A549 (cell line): ENCODE measurements at regions not wholly inside any gene's neighbourhood (a gene's known extent, or its start where the extent isn't known, plus 50 kb on each side); places are given as distances from the start of the nearest gene placed in this dataset.

Source experiments
- ATAC-seq, 2 experiments: fragments of 200-7000 bp in 1 of 2; fragments of >200 bp in 1 of 2; cut with Nextera tagmentation in 1 of 2; cut with Tn5 transposase in 1 of 2; 3 replicates each; pipeline versions ENCODE4 v1.8.0 to v1.9.1; 2018 to 2020; ENCODE audit warnings: mild to moderate bottlenecking in 1 of 2, moderate library complexity in 1 of 2
- CTCF ChIA-PET: fragments of 300-600 bp; sonication (Branson Sonifier 250); formaldehyde crosslinking; extraction: SDS; loops from one replicate; lab custom pipeline; 2021; ENCODE audit warnings: antibody characterized with exemption, inconsistent platforms; lab: Yijun Ruan, JAX
- POLR2A ChIA-PET: fragments of 350-600 bp; formaldehyde crosslinking; extraction: SDS; loops from one replicate; lab custom pipeline; 2021; ENCODE audit warnings: antibody characterized with exemption, inconsistent platforms; lab: Yijun Ruan, JAX
- DNase-seq, 2 experiments: peaks; one replicate each; pipeline versions ENCODE4 v3.0.0 to v3.0.0-alpha.2; 2011 to 2016; ENCODE audit warnings: low read depth in 1 of 2, low spot score in 1 of 2
- FAIRE-seq: peaks from 2 replicates; lab custom pipeline; 2011; peaks lifted over from hg19 to GRCh38; lab: Jason Lieb, UNC
- H3K27ac ChIP-seq, 2 experiments: fragments of >200 bp; sonication (Bioruptor Twin); formaldehyde crosslinking; 3 replicates each; pipeline ENCODE4 v1.5.1; 2016 to 2017
- H3K4me1 ChIP-seq: fragments of >200 bp; sonication (Bioruptor Twin); formaldehyde crosslinking; 3 replicates; pipeline ENCODE4 v1.6.1; 2016
- H3K4me2 ChIP-seq: fragments of >200 bp; sonication (Bioruptor Twin); formaldehyde crosslinking; 3 replicates; pipeline ENCODE4 v1.6.1; 2016
- H3K4me3 ChIP-seq: fragments of >200 bp; sonication (Bioruptor Twin); formaldehyde crosslinking; 3 replicates; pipeline ENCODE4 v1.5.1; 2016
- H3K9me3 ChIP-seq: fragments of >200 bp; sonication (Bioruptor Twin); formaldehyde crosslinking; 3 replicates; pipeline ENCODE4 v1.6.1; 2016
- BHLHE40 ChIP-seq: IDR thresholded peaks from 2 replicates; pipeline ENCODE4 v1.6.1; 2012; ENCODE audit warnings: low read depth, low read length, inconsistent platforms
- CBX2 ChIP-seq: fragments of 200-600 bp; sonication (generic); IDR thresholded peaks from 2 replicates; pipeline ENCODE4 v1.6.1; 2016; ENCODE audit warnings: low read depth, mild to moderate bottlenecking, borderline replicate concordance
- CEBPB ChIP-seq, 2 experiments: fragments of >200 bp in 1 of 2; sonication (Bioruptor Twin) in 1 of 2; formaldehyde crosslinking in 1 of 2; IDR thresholded peaks; 2 replicates each; pipeline ENCODE4 v1.6.1; 2012 to 2016
- CHD4 ChIP-seq: fragments of 200-600 bp; sonication (generic); IDR thresholded peaks from 2 replicates; pipeline ENCODE4 v1.6.1; 2016; ENCODE audit warnings: antibody characterized with exemption, mild to moderate bottlenecking, borderline replicate concordance
- FOSB ChIP-seq: fragments of 250-450 bp; sonication (Bioruptor Pico); IDR thresholded peaks from 2 replicates; pipeline ENCODE4 v1.5.0; 2020; ENCODE audit warnings: mild to moderate bottlenecking, moderate library complexity
- HDAC2 ChIP-seq: fragments of 200-600 bp; sonication (generic); IDR thresholded peaks from 2 replicates; pipeline ENCODE4 v1.6.1; 2016
- HEYL ChIP-seq: fragments of 250-450 bp; sonication (Bioruptor Pico); IDR thresholded peaks from 2 replicates; pipeline ENCODE4 v1.8.0; 2021; ENCODE audit warnings: mild to moderate bottlenecking, moderate library complexity
- HOXB13 ChIP-seq: fragments of 250-450 bp; sonication (Bioruptor Pico); IDR thresholded peaks from 2 replicates; pipeline ENCODE4 v1.5.0; 2020; ENCODE audit warnings: low read depth, mild to moderate bottlenecking, moderate library complexity
- HOXB5 ChIP-seq: fragments of 250-450 bp; sonication (Bioruptor Pico); IDR thresholded peaks from 2 replicates; pipeline ENCODE4 v1.5.0; 2020; ENCODE audit warnings: mild to moderate bottlenecking, moderate library complexity
- KDM1A ChIP-seq: fragments of 200-600 bp; sonication (generic); IDR thresholded peaks from 2 replicates; pipeline ENCODE4 v1.6.1; 2016; ENCODE audit warnings: low read depth, mild to moderate bottlenecking
- KDM5A ChIP-seq: fragments of 200-600 bp; sonication (generic); IDR thresholded peaks from 2 replicates; pipeline ENCODE4 v1.6.1; 2016; ENCODE audit warnings: antibody characterized with exemption, mild to moderate bottlenecking
- NPAS2 ChIP-seq: fragments of 250-450 bp; sonication (Bioruptor Pico); IDR thresholded peaks from 2 replicates; pipeline ENCODE4 v1.8.0; 2022; ENCODE audit warnings: mild to moderate bottlenecking, moderate library complexity, borderline replicate concordance
- POLR2A ChIP-seq: IDR thresholded peaks from 2 replicates; pipeline ENCODE4 v1.6.1; 2012; ENCODE audit warnings: mild to moderate bottlenecking, low read length
- RARB ChIP-seq: fragments of 250-450 bp; sonication (Bioruptor Pico); IDR thresholded peaks from 2 replicates; pipeline ENCODE4 v1.8.0; 2021; ENCODE audit warnings: mild to moderate bottlenecking, moderate library complexity
- TP53 ChIP-seq: fragments of 250-450 bp; sonication (Bioruptor Pico); IDR thresholded peaks from 2 replicates; pipeline ENCODE4 v1.5.0; 2021; ENCODE audit warnings: mild to moderate bottlenecking, moderate library complexity
- ZC3H11A ChIP-seq: fragments of 450-650 bp; IDR thresholded peaks from 2 replicates; pipeline ENCODE4 v1.6.1; 2014; ENCODE audit warnings: antibody characterized with exemption, mild to moderate bottlenecking
- ZFP36 ChIP-seq: fragments of 450-650 bp; IDR thresholded peaks from 2 replicates; pipeline ENCODE4 v1.6.1; 2014; ENCODE audit warnings: borderline replicate concordance; ENCODE audit not compliant: partially characterized antibody
- ZNF302 ChIP-seq: fragments of 250-450 bp; sonication (Bioruptor Pico); IDR thresholded peaks from 2 replicates; pipeline ENCODE4 v1.9.0; 2021; ENCODE audit warnings: inconsistent platforms, mild to moderate bottlenecking, moderate library complexity
- ZSCAN20 ChIP-seq: fragments of 250-450 bp; sonication (Bioruptor Pico); IDR thresholded peaks from 2 replicates; pipeline ENCODE4 v1.8.0; 2022; ENCODE audit warnings: mild to moderate bottlenecking, moderate library complexity
- WGBS: methylation state at CpG from one replicate; pipeline ENCODE4 v1.1.6; 2017; ENCODE audit errors: missing lambda C conversion rate; 5-methylcytosine and 5-hydroxymethylcytosine counted together
- TF ChIP-seq, protein P1 (sequence below): fragments of 150-350 bp; IDR thresholded peaks from 2 replicates; pipeline ENCODE4 v1.6.1; 2014; ENCODE audit warnings: low read depth, mild to moderate bottlenecking, low read length
- TF ChIP-seq, protein P2 (sequence below): fragments of 450-650 bp; IDR thresholded peaks from 2 replicates; pipeline ENCODE4 v1.6.1; 2014; ENCODE audit warnings: antibody characterized with exemption
- TF ChIP-seq, protein P3 (sequence below): fragments of 200-600 bp; sonication (generic); IDR thresholded peaks from 2 replicates; pipeline ENCODE4 v1.6.1; 2016; ENCODE audit warnings: antibody characterized with exemption, mild to moderate bottlenecking, moderate library complexity
- TF ChIP-seq, protein P4 (sequence below): fragments of >200 bp; sonication (Bioruptor Twin); formaldehyde crosslinking; IDR thresholded peaks from 2 replicates; pipeline ENCODE4 v1.6.1; 2016
- TF ChIP-seq, protein P5 (sequence below): fragments of 250-450 bp; sonication (Bioruptor Pico); IDR thresholded peaks from 2 replicates; pipeline ENCODE4 v1.5.0; 2021; ENCODE audit warnings: mild to moderate bottlenecking, moderate library complexity, borderline replicate concordance
- TF ChIP-seq, protein P6 (sequence below): IDR thresholded peaks from 2 replicates; pipeline ENCODE4 v1.6.1; 2012

DNA sequence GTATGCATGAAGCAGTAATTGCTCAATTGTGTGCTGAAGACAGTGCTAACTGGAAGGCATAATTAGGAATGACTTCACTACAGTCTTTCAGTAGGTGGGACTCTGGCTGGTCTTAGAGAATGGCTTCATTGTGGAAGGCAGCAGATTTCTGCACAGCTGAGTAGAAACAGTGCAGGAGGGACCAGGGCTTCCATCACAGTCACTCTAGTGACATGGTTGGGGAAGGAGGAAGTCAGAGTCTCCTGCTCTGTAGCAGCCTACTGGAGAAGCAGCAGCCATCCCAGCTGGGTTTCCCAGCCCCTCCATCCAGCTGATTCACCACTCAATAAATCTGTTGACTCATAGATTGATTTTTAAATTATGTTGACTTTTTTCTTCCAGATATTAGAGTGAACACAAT, 80.6 kb upstream of the DBX2 start:
- H3K27ac ChIP-seq, result no peak overlapping the region
- ChIA-PET POLR2A (no interaction called here), CTCF (interaction anchor here (0.6 to 2.3 kb wide), 5 partner anchors 32 to 1540 kb away, joined by 3 to 6 read pairs (median 3); no protein-coding TSS in a partner anchor)
- FAIRE-seq, result no peak
- no peak overlapping the region for H3K4me3 ChIP-seq
- no peak for TF ChIP-seq FOSB
- TF ChIP-seq KDM5A, result no peak
- TF ChIP-seq TP53 (CRISPR knock-in tag), result no peak
- no peak for TF ChIP-seq KDM1A
- no peak for TF ChIP-seq ZC3H11A
- TF ChIP-seq, protein P1, sequence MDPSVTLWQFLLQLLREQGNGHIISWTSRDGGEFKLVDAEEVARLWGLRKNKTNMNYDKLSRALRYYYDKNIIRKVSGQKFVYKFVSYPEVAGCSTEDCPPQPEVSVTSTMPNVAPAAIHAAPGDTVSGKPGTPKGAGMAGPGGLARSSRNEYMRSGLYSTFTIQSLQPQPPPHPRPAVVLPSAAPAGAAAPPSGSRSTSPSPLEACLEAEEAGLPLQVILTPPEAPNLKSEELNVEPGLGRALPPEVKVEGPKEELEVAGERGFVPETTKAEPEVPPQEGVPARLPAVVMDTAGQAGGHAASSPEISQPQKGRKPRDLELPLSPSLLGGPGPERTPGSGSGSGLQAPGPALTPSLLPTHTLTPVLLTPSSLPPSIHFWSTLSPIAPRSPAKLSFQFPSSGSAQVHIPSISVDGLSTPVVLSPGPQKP, result no peak
- no peaks in the 10 kb centered on the region for H3K4me1 ChIP-seq
- DNase-seq, result no peak
- H3K4me2 ChIP-seq, result no peak overlapping the region
- no peaks in the 10 kb centered on the region for H3K9me3 ChIP-seq
- ATAC-seq, result peak; percentile 31 to 47; a peak in 4 of 6 replicates

DNA sequence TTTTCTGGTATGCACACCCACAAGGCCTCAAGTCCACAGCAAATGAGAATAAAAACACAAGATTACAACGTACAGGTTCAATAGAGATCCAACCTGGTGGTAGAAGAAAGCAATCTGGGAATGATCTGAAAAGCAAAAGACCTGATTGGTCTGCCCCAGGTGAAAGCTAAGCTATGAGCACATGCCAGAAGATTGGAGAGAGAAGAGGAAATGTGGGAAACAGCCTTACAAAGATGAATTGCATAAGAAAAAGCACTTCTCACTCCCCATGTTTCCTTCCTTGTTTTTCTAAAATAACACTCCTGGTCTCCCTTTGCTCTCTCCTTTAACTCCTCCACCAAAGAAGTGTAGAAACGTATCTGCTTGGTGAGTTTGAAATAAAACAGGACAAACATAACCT, 77.3 kb upstream of the ANO6 start:
- H3K27ac ChIP-seq, result no peak overlapping the region
- H3K4me1 ChIP-seq, result no peaks in the 10 kb centered on the region
- peak; percentile 36 for FAIRE-seq
- ATAC-seq, result no peak
- no peak overlapping the region for H3K4me3 ChIP-seq
- 2% methylated on average over 2 of the region's 2 CpGs for WGBS
- H3K4me2 ChIP-seq, result no peak overlapping the region
- TF ChIP-seq CBX2 (no peak), ZSCAN20 (no peak), KDM1A (no peak), RARB (CRISPR knock-in tag) (no peak), BHLHE40 (no peak), CEBPB (IDR thresholded peaks at IDR 0.05) (no peak), ZFP36 (no peak), HDAC2 (no peak), NPAS2 (CRISPR knock-in tag) (no peak), HEYL (CRISPR knock-in tag) (no peak), CHD4 (no peak), POLR2A (no peak), HOXB13 (CRISPR knock-in tag) (no peak), ZNF302 (no peak), HOXB5 (CRISPR knock-in tag) (no peak)
- TF ChIP-seq, protein P2, sequence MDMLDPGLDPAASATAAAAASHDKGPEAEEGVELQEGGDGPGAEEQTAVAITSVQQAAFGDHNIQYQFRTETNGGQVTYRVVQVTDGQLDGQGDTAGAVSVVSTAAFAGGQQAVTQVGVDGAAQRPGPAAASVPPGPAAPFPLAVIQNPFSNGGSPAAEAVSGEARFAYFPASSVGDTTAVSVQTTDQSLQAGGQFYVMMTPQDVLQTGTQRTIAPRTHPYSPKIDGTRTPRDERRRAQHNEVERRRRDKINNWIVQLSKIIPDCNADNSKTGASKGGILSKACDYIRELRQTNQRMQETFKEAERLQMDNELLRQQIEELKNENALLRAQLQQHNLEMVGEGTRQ, result no peak
- TF ChIP-seq, protein P3, sequence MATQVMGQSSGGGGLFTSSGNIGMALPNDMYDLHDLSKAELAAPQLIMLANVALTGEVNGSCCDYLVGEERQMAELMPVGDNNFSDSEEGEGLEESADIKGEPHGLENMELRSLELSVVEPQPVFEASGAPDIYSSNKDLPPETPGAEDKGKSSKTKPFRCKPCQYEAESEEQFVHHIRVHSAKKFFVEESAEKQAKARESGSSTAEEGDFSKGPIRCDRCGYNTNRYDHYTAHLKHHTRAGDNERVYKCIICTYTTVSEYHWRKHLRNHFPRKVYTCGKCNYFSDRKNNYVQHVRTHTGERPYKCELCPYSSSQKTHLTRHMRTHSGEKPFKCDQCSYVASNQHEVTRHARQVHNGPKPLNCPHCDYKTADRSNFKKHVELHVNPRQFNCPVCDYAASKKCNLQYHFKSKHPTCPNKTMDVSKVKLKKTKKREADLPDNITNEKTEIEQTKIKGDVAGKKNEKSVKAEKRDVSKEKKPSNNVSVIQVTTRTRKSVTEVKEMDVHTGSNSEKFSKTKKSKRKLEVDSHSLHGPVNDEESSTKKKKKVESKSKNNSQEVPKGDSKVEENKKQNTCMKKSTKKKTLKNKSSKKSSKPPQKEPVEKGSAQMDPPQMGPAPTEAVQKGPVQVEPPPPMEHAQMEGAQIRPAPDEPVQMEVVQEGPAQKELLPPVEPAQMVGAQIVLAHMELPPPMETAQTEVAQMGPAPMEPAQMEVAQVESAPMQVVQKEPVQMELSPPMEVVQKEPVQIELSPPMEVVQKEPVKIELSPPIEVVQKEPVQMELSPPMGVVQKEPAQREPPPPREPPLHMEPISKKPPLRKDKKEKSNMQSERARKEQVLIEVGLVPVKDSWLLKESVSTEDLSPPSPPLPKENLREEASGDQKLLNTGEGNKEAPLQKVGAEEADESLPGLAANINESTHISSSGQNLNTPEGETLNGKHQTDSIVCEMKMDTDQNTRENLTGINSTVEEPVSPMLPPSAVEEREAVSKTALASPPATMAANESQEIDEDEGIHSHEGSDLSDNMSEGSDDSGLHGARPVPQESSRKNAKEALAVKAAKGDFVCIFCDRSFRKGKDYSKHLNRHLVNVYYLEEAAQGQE, result no peak
- TF ChIP-seq, protein P4, sequence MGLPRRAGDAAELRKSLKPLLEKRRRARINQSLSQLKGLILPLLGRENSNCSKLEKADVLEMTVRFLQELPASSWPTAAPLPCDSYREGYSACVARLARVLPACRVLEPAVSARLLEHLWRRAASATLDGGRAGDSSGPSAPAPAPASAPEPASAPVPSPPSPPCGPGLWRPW, result no peak
- TF ChIP-seq, protein P5, sequence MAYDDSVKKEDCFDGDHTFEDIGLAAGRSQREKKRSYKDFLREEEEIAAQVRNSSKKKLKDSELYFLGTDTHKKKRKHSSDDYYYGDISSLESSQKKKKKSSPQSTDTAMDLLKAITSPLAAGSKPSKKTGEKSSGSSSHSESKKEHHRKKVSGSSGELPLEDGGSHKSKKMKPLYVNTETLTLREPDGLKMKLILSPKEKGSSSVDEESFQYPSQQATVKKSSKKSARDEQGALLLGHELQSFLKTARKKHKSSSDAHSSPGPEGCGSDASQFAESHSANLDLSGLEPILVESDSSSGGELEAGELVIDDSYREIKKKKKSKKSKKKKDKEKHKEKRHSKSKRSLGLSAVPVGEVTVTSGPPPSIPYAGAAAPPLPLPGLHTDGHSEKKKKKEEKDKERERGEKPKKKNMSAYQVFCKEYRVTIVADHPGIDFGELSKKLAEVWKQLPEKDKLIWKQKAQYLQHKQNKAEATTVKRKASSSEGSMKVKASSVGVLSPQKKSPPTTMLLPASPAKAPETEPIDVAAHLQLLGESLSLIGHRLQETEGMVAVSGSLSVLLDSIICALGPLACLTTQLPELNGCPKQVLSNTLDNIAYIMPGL (CRISPR knock-in tag), result no peak
- TF ChIP-seq, protein P6, sequence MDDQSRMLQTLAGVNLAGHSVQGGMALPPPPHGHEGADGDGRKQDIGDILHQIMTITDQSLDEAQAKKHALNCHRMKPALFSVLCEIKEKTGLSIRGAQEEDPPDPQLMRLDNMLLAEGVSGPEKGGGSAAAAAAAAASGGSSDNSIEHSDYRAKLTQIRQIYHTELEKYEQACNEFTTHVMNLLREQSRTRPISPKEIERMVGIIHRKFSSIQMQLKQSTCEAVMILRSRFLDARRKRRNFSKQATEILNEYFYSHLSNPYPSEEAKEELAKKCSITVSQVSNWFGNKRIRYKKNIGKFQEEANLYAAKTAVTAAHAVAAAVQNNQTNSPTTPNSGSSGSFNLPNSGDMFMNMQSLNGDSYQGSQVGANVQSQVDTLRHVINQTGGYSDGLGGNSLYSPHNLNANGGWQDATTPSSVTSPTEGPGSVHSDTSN, result no peak
- CTCF ChIA-PET, result no interaction called here
- no peak for DNase-seq
- H3K9me3 ChIP-seq, result no peaks in the 10 kb centered on the region
- POLR2A ChIA-PET, result no interaction called here
